ENCODE measurements at regions not wholly inside any gene's neighbourhood (a gene's known extent, or its start where the extent isn't known, plus 50 kb on each side); places are given as distances from the start of the nearest gene placed in this dataset.
A peak's percentile ranks its signal among the peaks of the same experiment; 100 is the strongest.
"Not testable (repeated sequence)": the region's sequence is repeated elsewhere in the genome, so short reads cannot be mapped to it uniquely, and the experiment has no call there.

DNA sequence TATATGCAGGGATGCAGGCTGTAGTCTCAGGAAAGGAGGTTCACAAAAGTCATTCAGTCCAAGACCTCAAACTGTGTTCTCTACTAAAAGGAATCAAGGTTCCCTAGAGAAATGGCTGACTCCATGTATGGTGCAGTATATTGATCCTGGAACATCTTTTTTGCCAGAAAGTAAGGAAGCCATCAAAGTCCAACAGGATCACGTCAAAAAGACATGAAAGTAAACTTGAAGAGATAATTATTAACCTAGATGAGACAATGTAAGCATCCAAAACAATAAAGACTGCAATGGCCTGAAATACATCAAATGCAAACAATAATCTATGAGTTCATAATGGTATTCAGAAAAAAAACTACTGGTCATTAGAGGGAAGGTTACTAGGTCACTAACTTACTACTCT, 115.6 kb upstream of the FABP2 start:
- H3K27me3 ChIP-seq (ENCODE audit: low read depth); H3K36me3 ChIP-seq (replicated peaks); DNase-seq (ENCODE audit: low spot score in 2 of 2); H3K4me1 ChIP-seq; H3K4me3 ChIP-seq; H3K9me3 ChIP-seq; in situ Hi-C loops (cut with MboI; ENCODE audit: low sequenced_read_pairs): not testable (repeated sequence)

DNA sequence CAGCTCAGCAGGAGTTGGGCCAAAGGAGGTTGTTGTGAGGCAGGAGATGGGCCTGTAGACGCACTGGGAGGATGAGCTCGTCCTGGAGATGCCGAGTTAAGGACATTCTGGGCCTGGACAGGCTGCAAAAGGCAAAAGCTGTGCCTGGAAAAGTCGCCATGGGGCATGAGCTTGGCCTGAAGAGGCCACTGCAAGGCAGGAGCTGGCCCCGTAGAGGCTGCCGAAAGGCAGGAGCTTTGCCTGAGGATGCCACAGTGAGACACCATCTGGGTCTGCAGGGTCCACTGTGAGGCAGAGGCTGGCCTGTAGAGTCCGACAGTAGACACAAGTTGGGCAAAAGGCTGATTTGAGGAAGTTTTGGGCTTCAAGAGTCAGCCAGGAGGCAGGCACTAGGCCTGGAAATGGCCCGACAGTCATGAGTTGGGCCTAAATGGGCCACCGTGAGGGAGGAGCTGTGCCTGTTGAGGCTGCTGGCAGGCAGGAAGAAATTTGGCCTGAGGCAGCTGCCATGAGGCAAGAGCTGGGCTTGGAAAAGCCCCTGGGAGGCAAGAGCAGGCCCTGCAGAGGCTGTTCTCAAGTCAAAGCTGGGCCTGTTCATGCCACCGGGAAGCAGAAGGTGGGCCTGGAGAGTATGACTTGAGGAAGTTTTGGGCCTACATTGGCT, 86.8 kb upstream of the FABP2 start:
- H3K36me3 ChIP-seq (replicated peaks); in situ Hi-C loops (cut with MboI; ENCODE audit: low sequenced_read_pairs); H3K4me3 ChIP-seq; H3K27me3 ChIP-seq (ENCODE audit: low read depth); DNase-seq (ENCODE audit: low spot score in 2 of 2); H3K4me1 ChIP-seq; H3K9me3 ChIP-seq: not testable (repeated sequence)

DNA sequence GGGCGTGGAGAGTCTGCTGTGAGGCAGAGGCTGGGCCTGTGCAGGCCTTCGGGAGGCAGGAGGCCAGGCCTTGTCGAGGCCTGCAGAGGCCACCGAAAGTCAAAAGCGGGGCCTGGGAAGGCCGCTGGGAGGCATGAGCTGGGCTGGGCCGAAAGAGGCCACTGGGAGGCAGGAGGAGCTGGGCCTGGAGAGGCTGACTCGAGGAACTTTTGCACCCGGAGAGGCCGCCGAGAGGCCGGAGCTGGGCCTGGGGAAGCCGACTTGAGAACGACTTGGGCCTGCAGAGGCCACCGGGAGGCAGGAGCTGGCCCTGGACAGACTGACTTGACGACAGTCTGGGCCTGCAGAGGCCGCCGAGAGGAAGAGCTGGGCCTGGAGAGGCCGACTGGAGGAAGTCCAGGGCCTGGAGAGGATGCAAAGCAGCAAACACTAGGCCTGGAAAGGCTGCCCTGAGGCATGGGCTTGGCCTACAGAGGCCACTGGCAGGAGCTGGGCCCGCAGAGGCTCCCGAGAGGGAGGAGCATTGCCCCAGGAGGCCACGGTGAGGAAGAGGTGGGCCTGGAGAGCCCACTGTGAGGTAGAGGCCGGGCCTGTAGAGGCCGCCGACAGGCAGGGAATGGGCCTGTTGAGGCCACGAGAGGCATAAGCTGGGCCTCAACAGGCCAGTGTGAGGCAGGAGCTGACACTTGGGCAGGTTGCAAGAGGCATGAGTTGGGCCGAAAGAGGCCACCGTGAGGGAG, 85.0 kb upstream of the FABP2 start:
- H3K9me3 ChIP-seq; in situ Hi-C loops (cut with MboI; ENCODE audit: low sequenced_read_pairs); H3K27me3 ChIP-seq (ENCODE audit: low read depth); H3K4me3 ChIP-seq; H3K4me1 ChIP-seq; DNase-seq (ENCODE audit: low spot score in 2 of 2); H3K36me3 ChIP-seq (replicated peaks): not testable (repeated sequence)

DNA sequence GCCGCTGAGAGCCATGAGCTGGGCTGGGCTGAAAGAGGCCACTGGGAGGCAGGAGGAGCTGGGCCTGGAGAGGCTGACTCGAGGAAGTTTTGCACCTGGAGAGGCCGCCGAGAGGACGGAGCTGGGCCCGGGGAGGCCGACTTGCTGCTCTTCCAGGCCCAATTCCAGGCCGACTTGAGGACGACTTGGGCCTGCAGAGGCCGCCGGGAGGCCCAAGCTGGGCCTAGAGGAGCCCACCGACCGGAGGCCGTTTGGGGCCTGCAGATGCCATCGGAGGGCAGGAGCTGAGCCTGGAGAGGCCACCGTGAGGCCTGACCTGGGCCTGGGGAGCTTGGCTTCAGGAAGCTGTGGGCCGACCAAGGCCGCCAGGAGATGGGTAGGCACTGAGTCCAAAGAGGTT, 84.1 kb upstream of the FABP2 start:
- H3K4me3 ChIP-seq; H3K27me3 ChIP-seq (ENCODE audit: low read depth); H3K36me3 ChIP-seq (replicated peaks); H3K9me3 ChIP-seq; in situ Hi-C loops (cut with MboI; ENCODE audit: low sequenced_read_pairs); DNase-seq (ENCODE audit: low spot score in 2 of 2); H3K4me1 ChIP-seq: not testable (repeated sequence)

GRCh38 chr4:119402322-119403308, 80.7 kb upstream of the FABP2 start:
- H3K9me3 ChIP-seq; DNase-seq (ENCODE audit: low spot score in 2 of 2); H3K27me3 ChIP-seq (ENCODE audit: low read depth); H3K4me3 ChIP-seq; H3K4me1 ChIP-seq; in situ Hi-C loops (cut with MboI; ENCODE audit: low sequenced_read_pairs); H3K36me3 ChIP-seq (replicated peaks): not testable (repeated sequence)

DNA sequence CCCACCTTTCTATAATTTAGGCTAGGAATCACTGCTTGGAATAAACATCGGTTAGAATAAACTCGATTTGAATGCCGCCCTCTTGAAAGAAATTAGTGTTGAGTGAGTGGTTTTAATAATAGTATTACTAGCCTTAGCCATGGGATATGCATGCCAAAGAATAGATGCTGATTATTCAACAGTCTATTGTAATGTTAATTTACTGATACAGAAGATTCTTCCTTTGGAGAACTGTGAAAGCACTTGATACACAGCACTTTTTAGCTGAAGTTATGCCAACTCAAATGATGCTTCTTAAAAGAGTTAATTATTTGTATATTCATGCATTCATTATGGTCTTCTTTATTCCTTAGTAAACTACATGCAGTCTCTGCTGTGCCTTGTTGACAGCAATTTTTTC, 73.8 kb upstream of the FABP2 start:
- H3K27me3 ChIP-seq (ENCODE audit: low read depth); H3K9me3 ChIP-seq; H3K4me3 ChIP-seq; H3K36me3 ChIP-seq (replicated peaks); in situ Hi-C loops (cut with MboI; ENCODE audit: low sequenced_read_pairs): not testable (repeated sequence)
- H3K4me1 ChIP-seq: peaks cover 15% of the 10 kb centered on the region
- DNase-seq (ENCODE audit: low spot score in 2 of 2): peak in 1 of 2 experiments; percentile 91

DNA sequence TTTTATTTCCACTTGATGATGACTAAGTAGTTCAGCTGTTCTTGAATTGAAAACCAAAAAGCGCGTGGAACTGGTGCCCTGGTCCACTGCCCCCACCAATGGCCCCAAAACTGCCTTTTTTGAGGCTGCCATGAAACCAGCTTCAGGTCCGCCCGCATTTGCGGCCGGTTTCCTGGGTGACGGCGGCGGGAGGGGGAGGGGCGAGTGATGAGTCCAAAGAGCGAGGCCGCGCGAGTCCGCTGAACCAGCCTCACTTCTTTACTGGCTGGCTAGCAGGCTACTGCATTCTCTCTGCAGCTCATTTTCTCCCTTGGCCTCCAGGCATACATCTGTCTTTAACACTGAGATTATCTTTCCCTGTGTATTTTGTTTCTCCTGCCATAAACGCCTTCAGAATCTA, 72.9 kb upstream of the FABP2 start:
- in situ Hi-C loops (cut with MboI; ENCODE audit: low sequenced_read_pairs): no loop called here
- Histone ChIP-seq H3K4me3 (no peak overlapping the region), H3K9me3 (no peaks in the 10 kb centered on the region), H3K27me3 (ENCODE audit: low read depth) (no peaks in the 10 kb centered on the region), H3K36me3 (replicated peaks) (no peaks in the 10 kb centered on the region), H3K4me1 (peaks cover 15% of the 10 kb centered on the region)
- DNase-seq (ENCODE audit: low spot score in 2 of 2): peak; percentile 18 to 53

- H3K9me3 ChIP-seq; H3K4me3 ChIP-seq; DNase-seq (ENCODE audit: low spot score in 2 of 2); in situ Hi-C loops (cut with MboI; ENCODE audit: low sequenced_read_pairs); H3K36me3 ChIP-seq (replicated peaks); H3K4me1 ChIP-seq; H3K27me3 ChIP-seq (ENCODE audit: low read depth): not testable (repeated sequence)
These were observed 66.9 kb upstream of the FABP2 start for GRCh38 chr4:119388791-119389190.

DNA sequence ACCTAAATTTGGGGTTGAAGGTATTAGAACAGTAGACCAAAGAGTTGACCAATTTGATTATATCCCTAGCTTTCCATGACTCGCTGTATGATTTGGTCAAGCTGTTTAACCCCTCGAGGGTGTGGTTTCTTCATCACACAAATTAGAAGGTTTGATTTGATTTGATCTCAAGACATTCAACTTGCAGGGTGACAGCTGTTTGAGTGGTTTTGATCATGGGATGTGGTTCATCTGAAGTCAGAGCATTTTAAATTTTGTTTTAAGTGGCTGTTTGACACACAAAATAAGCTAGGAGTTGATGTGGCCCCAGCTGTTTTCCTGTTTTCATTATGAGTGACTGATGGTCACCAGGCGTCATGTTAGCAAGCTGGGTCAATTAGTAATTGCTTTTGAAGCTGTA, 52.7 kb upstream of the FABP2 start:
- H3K4me3 ChIP-seq; in situ Hi-C loops (cut with MboI; ENCODE audit: low sequenced_read_pairs); H3K36me3 ChIP-seq (replicated peaks); H3K9me3 ChIP-seq; H3K27me3 ChIP-seq (ENCODE audit: low read depth); DNase-seq (ENCODE audit: low spot score in 2 of 2); H3K4me1 ChIP-seq: not testable (repeated sequence)

DNA sequence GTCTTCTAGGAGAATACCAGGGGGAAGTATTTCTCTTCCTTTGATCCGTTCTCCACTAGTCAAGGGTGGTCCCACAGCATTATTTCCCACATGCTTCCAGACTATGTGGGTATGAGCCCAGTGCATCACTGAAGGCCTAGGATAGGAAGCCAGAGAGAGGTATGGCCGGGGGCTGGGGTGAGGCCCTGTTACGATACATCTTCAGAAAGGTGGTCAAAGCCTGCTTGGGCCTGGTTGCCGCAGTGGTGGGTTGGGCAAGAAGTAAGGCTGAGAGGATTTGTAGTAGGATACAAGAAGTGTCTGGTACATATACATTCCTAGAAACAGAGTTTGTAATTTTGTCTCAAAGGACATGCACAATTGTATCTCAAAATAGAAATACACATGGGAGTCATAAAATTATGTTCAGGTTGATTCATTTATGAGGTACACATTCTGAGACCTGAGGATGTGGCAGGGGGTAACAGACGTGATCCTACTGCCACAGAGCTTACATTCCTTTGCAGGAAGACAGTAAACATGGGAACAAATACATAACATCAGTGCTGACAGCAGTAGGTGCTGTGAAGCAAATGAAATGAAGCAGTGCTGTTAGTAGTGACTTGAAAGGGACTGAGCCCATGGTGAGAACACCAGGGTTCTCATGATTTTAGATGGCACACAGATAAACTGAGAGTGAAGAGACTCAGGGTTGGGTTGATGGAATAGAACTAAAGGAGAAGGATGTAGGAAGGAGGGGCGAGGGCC, 50.6 kb upstream of the FABP2 start:
- H3K36me3 ChIP-seq (replicated peaks); H3K4me3 ChIP-seq; H3K4me1 ChIP-seq; H3K9me3 ChIP-seq; H3K27me3 ChIP-seq (ENCODE audit: low read depth); DNase-seq (ENCODE audit: low spot score in 2 of 2); in situ Hi-C loops (cut with MboI; ENCODE audit: low sequenced_read_pairs): not testable (repeated sequence)
